SK-N-SH (cell line): ENCODE measurements at regions not wholly inside any gene's neighbourhood (a gene's known extent, or its start where the extent isn't known, plus 50 kb on each side); places are given as distances from the start of the nearest gene placed in this dataset.

Experiments used
- CTCF ChIA-PET: fragments of 300-600, 350-600 bp; formaldehyde crosslinking; extraction: SDS; loops from one replicate; lab custom pipeline; 2021; lab: Yijun Ruan, JAX
- POLR2A ChIA-PET: fragments of 350-600 bp; sonication (Branson Sonifier 250); formaldehyde crosslinking; extraction: SDS; loops from one replicate; lab custom pipeline; 2020; ENCODE audit warnings: antibody characterized with exemption, inconsistent platforms; lab: Yijun Ruan, JAX
- DNase-seq: peaks from one replicate; pipeline ENCODE4 v3.0.0; 2012
- H2AFZ ChIP-seq: fragments of 200-600 bp; sonication (generic); 2 replicates; pipeline ENCODE4 v1.8.1; 2016; ENCODE audit warnings: antibody characterized with exemption, mild to moderate bottlenecking, low read depth
- H3F3A ChIP-seq: fragments of 200-600 bp; sonication (generic); replicated peaks from 2 replicates; pipeline ENCODE3; 2016; ENCODE audit warnings: antibody characterized with exemption, mild to moderate bottlenecking; ENCODE audit not compliant: insufficient read depth
- H3K27ac ChIP-seq, 2 experiments: fragments of 200-500 bp in 1 of 2; fragments of 200-600 bp in 1 of 2; sonication (Bioruptor generic) in 1 of 2; sonication (generic), shearing (Covaris generic) in 1 of 2; 2 replicates each; pipeline versions ENCODE4 v1.5.1 to v1.6.1; 2014 to 2016; ENCODE audit warnings: low read depth in 2 of 2, inconsistent platforms in 1 of 2, low read length in 1 of 2, mild to moderate bottlenecking in 1 of 2, mixed read lengths in 1 of 2
- H3K27me3 ChIP-seq: fragments of 200-600 bp; sonication (generic), shearing (Covaris generic); 2 replicates; pipeline ENCODE4 v1.6.1; 2016; ENCODE audit warnings: mixed run types; ENCODE audit not compliant: insufficient read depth
- H3K36me3 ChIP-seq, 2 experiments: fragments of 200-500 bp in 1 of 2; fragments of 200-600 bp in 1 of 2; sonication (Bioruptor generic) in 1 of 2; sonication (generic) in 1 of 2; replicated peaks in 1 of 2; 2 replicates each; pipeline versions ENCODE3 to v1.5.1; 2014 to 2016; ENCODE audit warnings: low read length in 1 of 2, mild to moderate bottlenecking in 1 of 2; ENCODE audit not compliant: insufficient read depth in 2 of 2, control insufficient read depth in 1 of 2
- H3K4me1 ChIP-seq, 2 experiments: fragments of 200-500 bp in 1 of 2; fragments of 200-600 bp in 1 of 2; sonication (Bioruptor generic) in 1 of 2; sonication (generic), shearing (Covaris generic) in 1 of 2; 2 replicates each; pipeline versions ENCODE4 v1.5.1 to v1.6.1; 2014 to 2016; ENCODE audit warnings: low read depth in 1 of 2, low read length in 1 of 2, mixed run types in 1 of 2; ENCODE audit not compliant: insufficient read depth in 2 of 2, control insufficient read depth in 1 of 2
- H3K4me2 ChIP-seq: fragments of 200-600 bp; sonication (generic), shearing (Covaris generic); 2 replicates; pipeline ENCODE4 v1.6.1; 2017; ENCODE audit warnings: mixed run types
- H3K4me3 ChIP-seq, 2 experiments: fragments of 200-500 bp in 1 of 2; fragments of 200-600 bp in 1 of 2; sonication (Bioruptor generic) in 1 of 2; sonication (generic), shearing (Covaris generic) in 1 of 2; 2 replicates each; pipeline versions ENCODE4 v1.5.1 to v1.8.1; 2014 to 2016; ENCODE audit warnings: low read depth in 2 of 2, inconsistent platforms in 1 of 2, low read length in 1 of 2, mild to moderate bottlenecking in 1 of 2, mixed read lengths in 1 of 2, moderate library complexity in 1 of 2
- H3K79me2 ChIP-seq: fragments of 200-600 bp; sonication (generic); 2 replicates; pipeline ENCODE4 v1.8.1; 2017; ENCODE audit warnings: mild to moderate bottlenecking; ENCODE audit not compliant: insufficient read depth
- H3K9ac ChIP-seq: fragments of 200-600 bp; sonication (generic); 2 replicates; pipeline ENCODE4 v1.6.1; 2017; ENCODE audit warnings: mixed run types
- H3K9me2 ChIP-seq: fragments of 200-600 bp; sonication (generic); 2 replicates; pipeline ENCODE4 v1.6.1; 2017; ENCODE audit warnings: mixed run types
- H3K9me3 ChIP-seq: fragments of 200-600 bp; sonication (generic); 2 replicates; pipeline ENCODE4 v1.6.1; 2017; ENCODE audit warnings: mixed run types, mild to moderate bottlenecking, moderate library complexity
- H4K20me1 ChIP-seq: fragments of 200-600 bp; sonication (generic); 2 replicates; pipeline ENCODE4 v1.6.1; 2017; ENCODE audit warnings: mild to moderate bottlenecking, mixed run types; ENCODE audit not compliant: insufficient read depth
- GABPA ChIP-seq: IDR thresholded peaks from 2 replicates; pipeline ENCODE4 v1.4.0; 2012; ENCODE audit warnings: low read depth, mild to moderate bottlenecking
- GATA2 ChIP-seq: sonication (generic); formaldehyde crosslinking; IDR thresholded peaks from 2 replicates; pipeline ENCODE4 v1.5.0; 2020; ENCODE audit warnings: mild to moderate bottlenecking, missing genetic modification reagents
- MEF2A ChIP-seq: IDR thresholded peaks from 2 replicates; pipeline ENCODE4 v1.4.0; 2012; ENCODE audit warnings: low read depth, borderline replicate concordance
- RAD21 ChIP-seq: IDR thresholded peaks from 2 replicates; pipeline ENCODE4 v1.6.1; 2012; ENCODE audit warnings: mild to moderate bottlenecking, low read length
- SMC3 ChIP-seq: IDR thresholded peaks from 2 replicates; pipeline ENCODE4 v1.6.1; 2012; ENCODE audit warnings: low read depth, low read length, improper control_type of control experiment
- TAF1 ChIP-seq: IDR thresholded peaks from 2 replicates; pipeline ENCODE4 v1.6.1; 2012; ENCODE audit warnings: low read depth, mild to moderate bottlenecking, low read length, moderate library complexity, borderline replicate concordance
- WGBS: methylation state at CpG from one replicate; pipeline ENCODE4 v1.1.6; 2017; ENCODE audit warnings: low lambda C conversion rate; 5-methylcytosine and 5-hydroxymethylcytosine counted together
- TF ChIP-seq, protein P1 (sequence below): IDR thresholded peaks from 2 replicates; pipeline ENCODE4 v1.4.0; 2012; ENCODE audit warnings: low read depth
- TF ChIP-seq, protein P2 (sequence below): IDR thresholded peaks from 2 replicates; pipeline ENCODE4 v1.6.1; 2012; ENCODE audit warnings: mild to moderate bottlenecking, low read depth, low read length, moderate library complexity

DNA sequence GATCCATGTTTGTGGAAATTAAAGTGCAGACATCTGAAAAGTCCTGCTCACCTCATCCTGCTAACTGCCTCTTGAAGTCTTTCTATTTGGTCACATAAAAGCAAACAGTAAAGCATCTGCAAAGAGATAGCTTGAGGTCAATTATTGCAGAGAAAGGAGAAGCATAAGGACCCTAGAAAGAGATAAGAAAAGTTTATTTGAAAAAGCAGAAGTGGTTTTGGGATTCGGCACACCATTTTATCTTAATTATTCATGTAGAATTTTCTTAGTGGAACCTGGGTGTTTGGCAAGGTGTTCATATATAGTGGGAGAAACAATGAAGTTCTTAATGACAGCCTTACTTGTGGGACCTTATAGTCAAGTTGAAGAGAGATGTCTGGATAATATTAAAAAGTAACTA is 280.8 kb downstream of the CENPW start:
- Histone ChIP-seq H3K4me3 (no peak overlapping the region), H2AFZ (no peak overlapping the region), H3K79me2 (no peaks in the 10 kb centered on the region), H3K4me2 (no peak overlapping the region), H3K9me3 (no peaks in the 10 kb centered on the region), H3K27me3 (no peaks in the 10 kb centered on the region), H3K27ac (no peak overlapping the region), H4K20me1 (no peaks in the 10 kb centered on the region), H3K36me3 (no peaks in the 10 kb centered on the region), H3K9ac (no peak overlapping the region), H3K9me2 (no peaks in the 10 kb centered on the region), H3K4me1 (no peaks in the 10 kb centered on the region), H3F3A (no peaks in the 10 kb centered on the region)
- ChIA-PET CTCF (no interaction called here), POLR2A (no interaction called here)
- 28% methylated on average over 1 of the region's 1 CpG for WGBS
- DNase-seq, result no peak
- TF ChIP-seq RAD21 (no peak), GATA2 (CRISPR knock-in tag) (no peak), GABPA (no peak), SMC3 (no peak), TAF1 (no peak)
- TF ChIP-seq, protein P1, sequence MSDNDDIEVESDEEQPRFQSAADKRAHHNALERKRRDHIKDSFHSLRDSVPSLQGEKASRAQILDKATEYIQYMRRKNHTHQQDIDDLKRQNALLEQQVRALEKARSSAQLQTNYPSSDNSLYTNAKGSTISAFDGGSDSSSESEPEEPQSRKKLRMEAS, result no peak

DNA sequence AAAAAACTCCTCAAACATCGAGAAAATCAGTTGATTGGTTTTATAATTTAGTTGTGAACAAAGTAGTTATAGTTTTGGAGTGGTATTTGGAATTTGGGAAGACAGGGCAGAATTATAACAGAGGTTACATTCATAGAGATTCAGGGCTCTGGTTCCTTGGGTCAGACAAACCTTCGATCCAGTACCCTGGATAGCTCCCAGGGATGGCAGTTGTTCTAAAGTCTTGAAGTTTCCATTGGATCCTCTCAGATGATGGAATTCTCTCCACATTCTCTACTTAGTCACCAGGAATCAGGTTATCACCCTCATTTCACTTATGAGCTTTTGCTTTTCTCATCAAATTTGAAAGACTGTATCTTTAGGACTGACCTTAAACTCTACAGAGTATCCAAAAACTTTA is 285.1 kb downstream of the CENPW start:
- H4K20me1 ChIP-seq, result no peaks in the 10 kb centered on the region
- no peaks in the 10 kb centered on the region for H3K79me2 ChIP-seq
- no peak overlapping the region for H3K27ac ChIP-seq
- H3K9me2 ChIP-seq, result no peaks in the 10 kb centered on the region
- no peaks in the 10 kb centered on the region for H3K9me3 ChIP-seq
- no peaks in the 10 kb centered on the region for H3K36me3 ChIP-seq
- H3K4me3 ChIP-seq, result no peak overlapping the region
- TF ChIP-seq, protein P2, sequence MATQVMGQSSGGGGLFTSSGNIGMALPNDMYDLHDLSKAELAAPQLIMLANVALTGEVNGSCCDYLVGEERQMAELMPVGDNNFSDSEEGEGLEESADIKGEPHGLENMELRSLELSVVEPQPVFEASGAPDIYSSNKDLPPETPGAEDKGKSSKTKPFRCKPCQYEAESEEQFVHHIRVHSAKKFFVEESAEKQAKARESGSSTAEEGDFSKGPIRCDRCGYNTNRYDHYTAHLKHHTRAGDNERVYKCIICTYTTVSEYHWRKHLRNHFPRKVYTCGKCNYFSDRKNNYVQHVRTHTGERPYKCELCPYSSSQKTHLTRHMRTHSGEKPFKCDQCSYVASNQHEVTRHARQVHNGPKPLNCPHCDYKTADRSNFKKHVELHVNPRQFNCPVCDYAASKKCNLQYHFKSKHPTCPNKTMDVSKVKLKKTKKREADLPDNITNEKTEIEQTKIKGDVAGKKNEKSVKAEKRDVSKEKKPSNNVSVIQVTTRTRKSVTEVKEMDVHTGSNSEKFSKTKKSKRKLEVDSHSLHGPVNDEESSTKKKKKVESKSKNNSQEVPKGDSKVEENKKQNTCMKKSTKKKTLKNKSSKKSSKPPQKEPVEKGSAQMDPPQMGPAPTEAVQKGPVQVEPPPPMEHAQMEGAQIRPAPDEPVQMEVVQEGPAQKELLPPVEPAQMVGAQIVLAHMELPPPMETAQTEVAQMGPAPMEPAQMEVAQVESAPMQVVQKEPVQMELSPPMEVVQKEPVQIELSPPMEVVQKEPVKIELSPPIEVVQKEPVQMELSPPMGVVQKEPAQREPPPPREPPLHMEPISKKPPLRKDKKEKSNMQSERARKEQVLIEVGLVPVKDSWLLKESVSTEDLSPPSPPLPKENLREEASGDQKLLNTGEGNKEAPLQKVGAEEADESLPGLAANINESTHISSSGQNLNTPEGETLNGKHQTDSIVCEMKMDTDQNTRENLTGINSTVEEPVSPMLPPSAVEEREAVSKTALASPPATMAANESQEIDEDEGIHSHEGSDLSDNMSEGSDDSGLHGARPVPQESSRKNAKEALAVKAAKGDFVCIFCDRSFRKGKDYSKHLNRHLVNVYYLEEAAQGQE, result peak; percentile 94
- TF ChIP-seq MEF2A, result no peak
- TF ChIP-seq, all 33 proteins: peak for 1
- Histone ChIP-seq H3F3A (no peaks in the 10 kb centered on the region), H3K4me2 (no peak overlapping the region), H3K9ac (no peak overlapping the region), H3K27me3 (no peaks in the 10 kb centered on the region), H2AFZ (no peak overlapping the region), H3K4me1 (peaks cover 0 to 3% of the 10 kb centered on the region in 2 experiments; a peak in 1 of 4 replicates)
- ChIA-PET POLR2A (interaction anchor here (0.5 kb wide), 1 partner anchor 365 kb away, joined by 3 read pairs; no protein-coding TSS in a partner anchor), CTCF (no interaction called here)
- DNase-seq, result no peak
- WGBS, result 29% methylated on average over 2 of the region's 2 CpGs
